HG02970 (cell line): ENCODE measurements at regions not wholly inside any gene's neighbourhood (a gene's known extent, or its start where the extent isn't known, plus 50 kb on each side); places are given as distances from the start of the nearest gene placed in this dataset.

Source experiments
- ATAC-seq: cut with Tn5 transposase; IDR thresholded peaks from one replicate; pipeline ENCODE4 v1.9.1; 2021; ENCODE audit warnings: mild to moderate bottlenecking, moderate library complexity, moderate number of reproducible peaks; ENCODE audit not compliant: unreplicated experiment, low FRiP score

DNA sequence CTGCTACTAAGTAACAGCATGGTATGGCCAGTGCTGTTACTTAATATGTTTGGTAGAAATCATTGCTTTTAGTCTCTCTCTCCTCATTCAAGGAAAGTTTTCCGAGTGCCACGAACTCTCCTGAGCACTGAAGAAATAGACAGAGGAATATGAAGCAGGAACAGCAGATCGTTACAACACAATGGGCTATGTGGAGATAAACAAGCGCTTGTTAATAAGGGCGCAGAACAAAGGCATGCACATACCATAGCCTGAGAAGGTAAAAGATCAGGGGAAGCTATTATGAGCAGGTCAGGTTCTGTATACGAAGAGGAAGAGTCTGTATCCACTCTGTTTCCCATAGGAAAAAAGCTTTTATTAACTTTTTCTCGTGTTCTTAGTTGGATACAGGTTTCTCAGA is 156.2 kb upstream of the CPNE8 start:
- no peak for ATAC-seq

DNA sequence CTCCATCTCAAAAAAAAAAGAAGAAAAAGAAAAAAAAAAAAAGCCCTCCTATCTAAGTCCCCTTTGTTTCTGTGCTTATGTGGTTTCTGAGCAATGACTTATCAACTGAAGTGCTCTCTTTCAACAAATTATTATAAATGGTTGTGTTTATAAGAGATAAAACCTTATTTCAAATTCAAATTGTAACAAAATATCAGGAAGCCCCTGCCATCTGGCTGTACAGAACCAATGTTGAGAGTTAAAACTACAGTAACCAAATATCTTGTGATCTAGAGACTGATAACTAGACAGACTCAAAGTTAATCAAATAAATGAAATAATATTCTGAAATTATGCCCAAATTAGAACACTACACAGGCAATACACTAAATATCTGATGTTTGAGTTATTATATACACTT is 143.0 kb upstream of the CPNE8 start:
- ATAC-seq: no peak

DNA sequence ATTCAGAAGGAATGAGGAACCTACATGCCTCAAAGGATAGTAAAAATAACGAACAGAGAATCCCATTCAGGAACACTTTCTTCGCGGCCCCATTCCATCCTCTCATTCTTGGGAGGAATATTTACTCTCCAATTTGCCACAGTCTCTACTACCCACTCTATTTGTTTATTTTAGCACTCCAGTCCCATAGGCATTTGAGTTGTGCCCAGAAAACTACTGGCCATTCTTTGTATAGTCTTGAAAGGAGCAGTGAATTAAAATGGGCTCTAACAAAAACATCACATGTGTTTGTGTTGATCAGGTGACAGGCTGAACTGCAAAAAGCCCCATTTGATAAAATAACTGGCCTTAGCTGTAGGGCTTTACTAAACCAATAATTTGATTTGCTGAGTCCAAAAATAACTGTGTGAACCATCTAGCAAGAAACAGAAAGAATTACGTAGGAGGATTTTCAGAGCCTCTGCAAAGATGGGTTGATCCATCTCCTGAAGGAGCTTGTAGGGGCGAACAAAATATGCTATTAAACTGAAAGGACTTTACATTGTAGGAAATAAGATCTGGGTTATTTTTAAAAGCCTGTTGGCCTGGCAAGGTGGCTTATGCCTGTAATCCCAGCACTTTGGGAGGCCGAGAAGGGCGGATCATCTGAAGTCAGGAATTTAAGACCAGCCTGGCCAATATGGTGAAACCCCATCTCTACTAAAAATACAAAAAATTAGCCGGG is 142.3 kb upstream of the CPNE8 start:
- no peak for ATAC-seq

DNA sequence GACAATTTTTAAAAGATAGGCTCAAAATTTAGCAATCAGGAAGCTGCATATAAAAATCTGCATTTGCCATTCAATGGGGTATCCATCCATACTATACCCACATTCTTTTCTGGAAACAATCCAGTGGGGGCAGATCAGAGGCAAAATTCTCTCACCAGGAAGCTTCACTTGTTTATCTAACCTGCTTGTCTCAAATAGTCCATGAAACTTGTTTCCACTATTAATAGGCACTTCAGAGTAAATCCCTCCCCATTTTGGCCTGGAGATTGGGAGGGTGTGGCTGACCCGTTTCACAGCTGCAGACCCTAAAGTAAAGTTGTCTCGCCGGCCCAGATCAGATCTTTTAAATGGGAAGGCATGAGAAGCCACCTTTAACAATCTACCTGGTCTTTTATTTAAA is 139.4 kb upstream of the CPNE8 start:
- no peak for ATAC-seq

DNA sequence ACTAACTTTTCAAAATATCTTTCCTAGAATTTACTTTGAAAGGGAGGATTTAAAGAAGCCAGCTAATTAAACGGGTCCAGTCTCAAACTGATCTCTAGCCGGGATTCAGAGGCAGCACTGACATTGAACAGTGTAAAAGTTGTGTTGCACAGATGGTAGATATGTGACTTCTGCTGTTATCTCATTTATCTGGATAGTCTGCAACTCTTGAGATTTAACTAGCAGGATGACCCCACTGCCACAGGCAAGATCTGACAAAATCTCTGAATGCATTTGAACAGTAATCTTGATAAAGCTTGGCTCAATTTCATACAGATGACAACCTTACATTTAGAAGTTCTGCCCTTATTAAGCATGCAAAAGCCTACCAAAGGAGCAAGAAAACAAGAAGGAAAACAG is 138.0 kb upstream of the CPNE8 start:
- ATAC-seq: no peak

DNA sequence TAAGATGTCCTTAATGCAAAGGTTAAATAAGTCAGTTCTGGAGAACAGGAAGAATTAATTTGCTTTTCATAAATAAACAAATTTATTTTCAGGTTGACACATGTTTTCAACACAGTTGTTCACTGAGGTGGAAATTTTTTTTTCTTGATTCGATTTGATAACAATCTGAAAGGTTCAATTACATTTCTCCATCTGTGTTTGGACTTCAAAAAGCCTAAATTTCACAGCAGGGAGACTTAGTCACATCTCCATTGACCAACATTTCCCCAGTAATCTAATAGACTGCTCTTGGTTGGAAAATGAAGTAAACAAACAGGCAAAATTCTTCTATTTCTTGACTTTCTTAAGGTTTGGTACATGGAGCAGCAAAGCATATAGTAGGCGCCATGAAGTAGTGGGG is 134.9 kb upstream of the CPNE8 start:
- ATAC-seq: no peak

DNA sequence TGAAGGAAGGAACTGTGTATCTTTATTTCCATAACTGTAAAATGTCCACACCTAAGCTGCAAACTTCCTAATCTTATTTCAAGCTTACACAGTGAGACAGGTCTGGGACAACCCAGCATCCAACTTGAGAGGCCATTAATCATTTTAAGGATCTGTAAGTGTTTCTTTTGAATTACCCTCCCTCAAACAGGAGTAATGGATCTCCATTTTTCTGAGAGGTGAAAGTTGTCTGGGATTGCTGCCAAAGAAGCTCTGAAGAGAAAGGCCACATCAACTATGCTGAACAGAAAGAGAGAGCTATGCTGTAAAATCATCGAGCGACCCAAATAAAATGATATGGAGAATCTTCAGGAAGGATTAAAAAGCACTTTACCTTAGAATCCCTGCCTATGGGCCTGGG is 131.7 kb upstream of the CPNE8 start:
- ATAC-seq: no peak

DNA sequence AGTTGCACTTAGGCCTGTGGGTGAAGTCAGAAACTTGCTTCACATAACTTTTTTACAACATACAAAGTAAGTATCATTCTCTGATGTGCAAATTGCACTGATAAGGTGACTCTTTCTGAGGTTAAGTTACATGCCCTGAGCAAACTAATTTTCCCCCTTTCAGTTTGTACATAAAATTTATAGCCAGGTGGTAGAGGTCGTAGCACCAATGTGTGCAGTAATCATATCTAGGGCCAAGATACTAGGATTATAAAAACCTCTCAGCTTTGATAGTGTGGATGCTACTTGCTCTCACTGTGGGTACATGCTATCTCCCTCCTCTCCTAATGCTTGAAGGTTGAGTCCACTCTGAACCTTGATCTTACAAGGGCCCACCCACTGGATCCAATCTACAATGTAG is 130.7 kb upstream of the CPNE8 start:
- ATAC-seq: no peak

DNA sequence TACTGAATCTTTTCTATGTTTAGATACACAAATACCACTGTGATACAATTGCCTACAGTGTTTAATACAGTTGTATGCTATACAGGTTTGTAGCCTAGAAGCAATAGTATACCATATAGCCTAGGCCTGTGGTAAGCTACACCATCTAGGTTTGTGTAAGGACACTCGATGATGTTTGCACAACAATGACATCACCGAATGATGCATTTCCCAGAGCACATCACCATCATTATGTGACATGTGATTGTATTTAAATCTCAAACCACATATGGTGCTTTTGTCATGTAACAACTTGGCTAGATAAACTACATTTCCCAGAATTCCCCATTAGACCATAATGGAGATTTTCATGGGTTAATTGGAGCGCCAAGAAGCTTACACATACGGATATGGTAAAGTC is 128.4 kb upstream of the CPNE8 start:
- no peak for ATAC-seq

DNA sequence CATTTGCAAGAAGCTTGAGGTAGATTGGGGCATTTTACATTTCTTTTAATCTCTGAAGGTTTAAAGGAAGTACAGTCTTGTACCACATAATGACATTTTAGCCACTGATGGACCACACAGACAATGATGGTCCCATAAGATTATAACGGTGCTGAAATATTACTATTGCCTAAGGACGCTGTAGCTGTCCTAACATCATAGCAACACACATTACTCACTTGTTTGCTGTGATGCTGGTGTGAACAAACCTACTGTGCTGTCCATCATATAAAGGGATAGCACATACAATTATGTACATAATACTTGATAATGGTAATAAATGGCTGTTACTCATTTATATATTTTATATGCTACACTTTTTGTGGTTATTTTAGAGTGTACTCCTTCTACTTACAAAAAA is 127.1 kb upstream of the CPNE8 start:
- ATAC-seq: no peak

DNA sequence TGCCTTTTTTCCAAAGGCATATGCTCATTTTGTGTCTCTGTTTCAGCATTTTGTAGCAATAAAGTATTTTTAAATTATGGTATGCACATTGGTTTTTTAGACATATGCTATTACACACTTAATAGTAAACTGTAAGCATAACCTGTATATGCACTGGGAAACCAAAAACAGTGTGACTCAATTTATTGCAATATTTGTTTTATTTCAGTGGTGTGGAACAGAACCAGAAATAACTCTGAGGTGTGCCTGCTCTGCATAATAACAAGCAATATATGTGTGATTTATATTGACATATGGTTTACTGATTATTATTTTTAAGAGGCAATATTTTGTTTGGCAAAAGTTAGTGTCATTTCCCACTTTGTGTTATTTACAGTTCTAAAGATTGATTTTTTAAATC is 126.6 kb upstream of the CPNE8 start:
- no peak for ATAC-seq

DNA sequence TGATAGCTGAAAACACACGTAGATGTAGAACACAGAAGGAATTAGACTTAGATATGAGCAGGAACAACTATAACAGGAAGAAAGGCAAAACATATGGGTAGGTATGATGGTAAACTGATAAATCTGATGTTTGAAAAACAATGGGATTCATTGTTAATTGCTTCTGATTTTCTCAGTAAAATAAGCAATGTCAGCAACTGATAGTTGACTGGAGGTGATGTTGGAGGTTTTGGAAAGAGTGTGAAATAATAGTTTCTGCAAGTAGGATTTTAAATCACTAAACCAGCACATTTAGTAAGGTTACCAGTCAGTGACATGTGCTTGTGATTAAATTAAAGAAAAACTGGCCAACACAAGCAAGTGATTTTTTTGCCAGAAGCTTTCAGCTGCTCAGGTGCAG is 123.0 kb upstream of the CPNE8 start:
- no peak for ATAC-seq

DNA sequence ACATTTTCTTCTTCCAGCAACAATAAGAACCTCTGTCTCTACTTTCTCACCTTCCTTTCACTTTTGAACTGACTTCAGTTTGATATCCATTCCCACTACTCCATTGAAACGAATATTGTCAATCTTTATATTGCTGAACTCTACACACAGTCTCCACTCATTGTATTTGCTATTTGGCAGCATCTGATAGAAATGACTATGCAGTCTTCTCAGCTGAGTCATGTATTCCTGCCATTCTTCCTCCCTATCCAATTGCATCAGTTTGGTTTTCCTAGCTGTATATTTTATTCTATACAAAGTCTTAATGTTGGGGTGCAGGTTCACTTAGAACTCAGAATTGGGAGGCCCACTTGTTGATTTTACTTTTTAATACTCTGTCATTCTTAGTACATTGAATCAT is 107.5 kb upstream of the CPNE8 start:
- no peak for ATAC-seq

DNA sequence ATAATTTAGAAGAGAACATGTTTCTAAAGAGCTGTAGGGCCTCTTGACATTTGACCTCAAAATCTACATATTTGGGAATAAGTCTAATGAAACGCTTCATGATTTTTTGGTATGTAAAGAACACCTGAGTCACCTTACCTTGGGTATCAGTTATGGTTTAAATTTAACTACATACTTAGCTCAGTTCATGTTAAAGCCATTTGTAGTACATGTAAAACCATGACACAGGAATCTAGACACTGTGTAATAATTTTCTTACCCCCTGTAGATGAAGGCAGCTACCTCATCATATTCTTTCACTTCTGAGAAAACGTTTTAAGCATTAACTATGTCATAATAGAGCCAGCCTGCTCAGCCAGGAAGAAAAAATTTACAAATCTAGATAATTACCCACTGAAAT is 105.8 kb upstream of the CPNE8 start:
- no peak for ATAC-seq

DNA sequence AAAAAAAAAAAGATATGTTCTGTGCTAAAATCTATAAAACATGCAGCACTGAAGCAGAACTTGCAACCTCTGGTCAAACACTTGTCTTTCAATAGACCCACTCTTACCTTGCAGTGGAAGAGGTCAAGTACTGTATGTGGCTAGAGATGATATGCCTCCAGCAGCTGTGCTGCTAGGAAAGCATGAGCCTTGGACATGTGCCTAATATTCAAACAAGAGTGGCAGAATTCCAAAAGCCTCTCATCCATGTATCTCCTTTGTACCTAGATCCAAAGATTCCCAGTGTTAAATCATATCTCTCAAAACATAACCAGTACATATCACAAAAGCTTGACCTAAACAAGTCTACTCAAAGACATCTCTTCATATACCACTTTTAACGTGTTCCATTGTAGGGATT is 105.0 kb upstream of the CPNE8 start:
- no peak for ATAC-seq

DNA sequence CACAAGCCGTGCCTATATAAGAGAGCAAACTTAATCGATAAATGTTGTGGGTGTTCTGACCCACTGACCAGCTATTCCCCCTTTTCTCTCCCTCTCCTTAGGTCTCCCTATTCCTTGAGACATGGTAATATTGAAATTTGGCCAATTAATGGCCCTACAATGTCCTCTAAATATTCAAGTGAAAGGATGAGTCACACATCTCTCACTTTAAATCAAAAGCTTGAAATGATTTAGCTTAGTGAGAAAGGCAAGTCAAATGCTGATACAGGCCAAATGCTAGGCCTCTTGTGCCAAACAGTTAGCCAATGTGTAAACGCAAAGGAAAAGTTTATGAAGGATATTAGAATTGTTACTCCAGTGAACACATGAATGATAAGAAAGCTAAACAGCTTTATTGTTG is 102.2 kb upstream of the CPNE8 start:
- no peak for ATAC-seq

DNA sequence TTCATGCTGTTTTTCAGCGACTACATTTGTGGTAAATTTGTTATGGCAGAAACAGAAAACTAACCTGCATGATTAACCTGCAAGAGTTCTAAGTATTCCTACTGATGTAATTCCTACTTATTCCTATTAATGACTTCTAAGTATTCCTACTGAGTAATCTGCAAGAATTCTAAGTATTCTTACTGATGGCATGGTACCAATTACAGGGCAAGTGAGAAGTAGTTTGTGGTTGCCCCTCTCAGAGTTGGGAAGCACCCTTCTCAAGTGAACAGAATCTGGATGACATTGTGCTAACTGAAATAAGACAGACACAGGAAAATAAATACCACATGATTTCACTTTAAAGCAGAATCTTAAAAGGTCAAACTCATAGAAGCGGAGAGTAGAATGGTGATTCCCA is 100.9 kb upstream of the CPNE8 start:
- no peak for ATAC-seq

DNA sequence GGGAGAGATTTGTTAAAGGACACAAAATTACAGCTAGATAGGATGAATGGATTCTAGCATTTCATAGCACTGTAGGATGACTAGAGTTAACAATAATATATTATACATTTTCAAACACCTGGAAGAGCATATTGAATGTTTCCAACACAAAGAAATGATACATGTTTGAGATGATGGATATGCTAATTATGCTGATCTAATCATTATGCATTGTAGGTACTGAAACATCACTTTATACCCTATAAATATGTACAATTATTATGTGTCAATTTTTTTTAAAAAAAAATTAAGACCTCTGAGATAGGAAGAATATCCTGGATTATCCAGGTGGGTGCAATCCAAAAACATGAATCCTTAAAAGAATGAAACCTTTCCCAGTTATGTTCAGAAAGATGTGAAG is 100.3 kb upstream of the CPNE8 start:
- no peak for ATAC-seq

DNA sequence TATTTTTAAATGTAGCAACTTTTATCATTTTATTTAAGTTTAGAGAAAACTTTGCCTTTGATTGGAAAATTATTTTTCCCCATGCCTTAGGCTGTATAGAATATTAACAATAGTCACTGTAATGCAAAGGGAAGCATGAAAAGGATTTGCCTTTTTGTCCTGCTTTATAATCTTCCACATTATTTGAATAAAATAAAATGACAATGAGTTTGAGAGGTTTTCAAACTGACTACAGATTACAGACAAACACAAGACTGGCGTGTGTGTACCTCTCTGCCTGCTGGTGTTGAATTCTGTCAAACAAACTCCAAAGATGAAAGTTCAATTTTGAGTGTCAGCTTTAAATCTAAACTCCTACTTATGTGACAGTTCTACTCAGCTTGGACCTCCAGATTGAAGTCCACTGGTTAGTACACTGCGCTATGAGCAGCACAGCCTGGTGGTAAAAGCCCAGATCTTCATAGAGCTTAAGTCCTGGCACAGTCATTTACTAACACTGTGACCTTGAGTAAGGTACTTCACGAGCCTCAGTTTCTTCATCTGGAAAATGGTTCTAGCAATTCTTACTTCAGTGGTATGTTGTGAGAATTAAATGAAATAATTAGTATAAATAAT is 98.3 kb upstream of the CPNE8 start:
- ATAC-seq: no peak

DNA sequence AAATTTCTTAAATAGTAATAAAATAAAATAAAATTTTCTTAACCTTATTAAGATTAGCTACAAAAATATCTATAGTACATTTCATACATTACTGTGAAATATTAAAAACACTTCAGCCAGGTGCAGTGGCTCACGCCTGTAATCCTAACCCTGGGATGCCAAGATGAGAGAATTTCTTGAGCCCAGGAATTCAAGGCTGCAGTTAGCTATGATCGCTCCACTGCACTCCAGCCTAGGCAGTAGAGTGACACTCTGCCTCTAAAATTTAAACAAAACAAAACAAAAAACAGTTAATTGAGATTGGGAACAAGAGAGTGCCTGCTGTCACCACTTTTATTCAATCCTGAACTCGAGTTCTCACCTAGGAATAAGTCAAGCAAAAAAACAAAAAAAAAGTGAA is 95.0 kb upstream of the CPNE8 start:
- no peak for ATAC-seq

DNA sequence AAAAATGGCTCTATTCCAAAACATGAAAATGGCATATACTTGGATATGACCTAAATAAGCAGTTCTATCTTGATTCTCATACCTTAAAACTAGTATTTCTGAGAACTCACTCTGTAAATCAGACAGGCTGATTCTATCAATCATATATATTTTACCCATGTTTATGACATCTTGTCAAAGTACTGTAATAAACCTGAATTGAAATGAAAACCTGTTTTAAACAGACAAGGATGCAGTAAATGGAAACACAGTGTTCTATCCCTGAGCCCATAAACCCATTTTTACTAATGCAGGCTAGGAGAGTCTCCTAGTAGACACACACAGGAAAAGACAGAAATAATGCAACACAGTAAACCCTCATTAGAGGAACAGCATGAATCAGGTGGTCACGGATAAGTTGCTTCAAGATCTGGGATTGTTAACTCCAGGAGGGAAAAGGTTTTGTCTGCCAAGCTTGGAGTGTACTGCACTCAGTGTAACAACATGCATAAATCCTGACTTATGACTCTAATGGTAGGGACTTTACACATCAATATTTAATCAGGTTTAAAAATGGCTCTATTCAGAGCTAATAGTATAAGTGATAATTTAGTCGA is 93.6 kb upstream of the CPNE8 start:
- ATAC-seq: no peak

DNA sequence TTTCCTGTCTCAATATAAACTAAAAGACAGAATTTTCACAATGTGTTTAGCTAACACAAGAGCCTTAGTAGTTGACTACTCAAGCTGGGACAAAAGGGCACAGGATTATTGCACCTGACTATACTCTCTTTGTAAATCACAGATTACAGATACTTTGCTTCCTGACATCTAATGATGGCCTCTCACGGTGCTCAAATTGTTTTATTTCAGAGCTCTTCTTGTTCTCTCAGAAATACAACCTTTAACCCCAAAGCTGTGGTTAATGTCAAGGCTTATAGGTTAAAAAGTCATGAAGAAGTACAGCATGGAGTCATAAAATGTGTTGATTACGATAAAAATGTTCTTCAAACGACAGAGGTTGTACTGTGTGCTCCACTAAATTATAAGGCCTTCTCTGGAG is 89.9 kb upstream of the CPNE8 start:
- ATAC-seq: no peak
